Fibroblast of lung (primary cell): ENCODE measurements at regions not wholly inside any gene's neighbourhood (a gene's known extent, or its start where the extent isn't known, plus 50 kb on each side); places are given as distances from the start of the nearest gene placed in this dataset.

ENCODE experiments used
- CTCF ChIP-seq, 2 donors: IDR thresholded peaks in 1 of 2; conservative IDR thresholded peaks in 1 of 2; 1 replicate in 1 of 2; 2 replicates in 1 of 2; pipeline ENCODE4 v1.5.1; 2011 to 2012; ENCODE audit warnings: low read length in 2 of 2, control low read depth in 1 of 2, inconsistent platforms in 1 of 2, low read depth in 1 of 2, mild to moderate bottlenecking in 1 of 2
- EZH2 ChIP-seq: IDR thresholded peaks from 2 replicates; pipeline ENCODE4 v1.5.1; 2012; ENCODE audit warnings: low read length, control low read depth, mild to moderate bottlenecking; ENCODE audit errors: missing control alignments

- TF ChIP-seq CTCF (conservative IDR thresholded peaks at IDR 0.05 in 1 of 2, IDR thresholded peaks at IDR 0.05 in 1 of 2; ENCODE audit: low read depth in 1 of 2, low read length in 2 of 2) = no peak
- TF ChIP-seq EZH2 = no peak
These were observed 595.3 kb downstream of the BCOR start for GRCh38 chrX:39502486-39502885.
